A549 (cell line): ENCODE measurements at regions not wholly inside any gene's neighbourhood (a gene's known extent, or its start where the extent isn't known, plus 50 kb on each side); places are given as distances from the start of the nearest gene placed in this dataset.

ENCODE experiments used
- CBX8 ChIP-seq: fragments of 200-600 bp; sonication (generic); IDR thresholded peaks from 2 replicates; pipeline ENCODE4 v1.6.1; 2016
- CEBPB ChIP-seq, 2 experiments: fragments of >200 bp in 1 of 2; sonication (Bioruptor Twin) in 1 of 2; formaldehyde crosslinking in 1 of 2; IDR thresholded peaks; 2 replicates each; pipeline ENCODE4 v1.6.1; 2012 to 2016
- EP300 ChIP-seq, 2 experiments: fragments of >200 bp; sonication (Bioruptor Twin); formaldehyde crosslinking; IDR thresholded peaks; 2 replicates in 1 of 2; 3 replicates in 1 of 2; pipeline ENCODE4 v1.6.1; 2016 to 2017
- KDM1A ChIP-seq: fragments of 200-600 bp; sonication (generic); IDR thresholded peaks from 2 replicates; pipeline ENCODE4 v1.6.1; 2016; ENCODE audit warnings: low read depth, mild to moderate bottlenecking
- KDM5A ChIP-seq: fragments of 200-600 bp; sonication (generic); IDR thresholded peaks from 2 replicates; pipeline ENCODE4 v1.6.1; 2016; ENCODE audit warnings: antibody characterized with exemption, mild to moderate bottlenecking
- MYC ChIP-seq: IDR thresholded peaks from 2 replicates; pipeline ENCODE4 v1.6.1; 2012; ENCODE audit warnings: mild to moderate bottlenecking, inconsistent platforms, low read length, improper control_type of control experiment, borderline replicate concordance
- NPAS2 ChIP-seq: fragments of 250-450 bp; sonication (Bioruptor Pico); IDR thresholded peaks from 2 replicates; pipeline ENCODE4 v1.8.0; 2022; ENCODE audit warnings: mild to moderate bottlenecking, moderate library complexity, borderline replicate concordance
- POLR2A ChIP-seq: IDR thresholded peaks from 2 replicates; pipeline ENCODE4 v1.6.1; 2012; ENCODE audit warnings: mild to moderate bottlenecking, low read length
- RFX5 ChIP-seq: fragments of 450-650 bp; IDR thresholded peaks from 2 replicates; pipeline ENCODE4 v1.7.1; 2014; ENCODE audit warnings: antibody characterized with exemption, mild to moderate bottlenecking, moderate library complexity
- RNF2 ChIP-seq: fragments of 200-600 bp; sonication (generic); IDR thresholded peaks from 2 replicates; pipeline ENCODE4 v1.6.1; 2016; ENCODE audit warnings: low read depth, mild to moderate bottlenecking, antibody characterized with exemption, moderate library complexity, borderline replicate concordance
- TP53 ChIP-seq: fragments of 250-450 bp; sonication (Bioruptor Pico); IDR thresholded peaks from 2 replicates; pipeline ENCODE4 v1.5.0; 2021; ENCODE audit warnings: mild to moderate bottlenecking, moderate library complexity
- TF ChIP-seq, protein P1 (sequence below): fragments of 250-450 bp; sonication (Bioruptor Pico); IDR thresholded peaks from 2 replicates; pipeline ENCODE4 v1.5.0; 2020; ENCODE audit warnings: low read depth, mild to moderate bottlenecking, moderate library complexity
- TF ChIP-seq, protein P2 (sequence below): fragments of >200 bp; sonication (Bioruptor Twin); formaldehyde crosslinking; IDR thresholded peaks from 3 replicates; pipeline ENCODE4 v1.5.1; 2016
- TF ChIP-seq, protein P3 (sequence below): IDR thresholded peaks from 2 replicates; pipeline ENCODE4 v1.6.1; 2012

DNA sequence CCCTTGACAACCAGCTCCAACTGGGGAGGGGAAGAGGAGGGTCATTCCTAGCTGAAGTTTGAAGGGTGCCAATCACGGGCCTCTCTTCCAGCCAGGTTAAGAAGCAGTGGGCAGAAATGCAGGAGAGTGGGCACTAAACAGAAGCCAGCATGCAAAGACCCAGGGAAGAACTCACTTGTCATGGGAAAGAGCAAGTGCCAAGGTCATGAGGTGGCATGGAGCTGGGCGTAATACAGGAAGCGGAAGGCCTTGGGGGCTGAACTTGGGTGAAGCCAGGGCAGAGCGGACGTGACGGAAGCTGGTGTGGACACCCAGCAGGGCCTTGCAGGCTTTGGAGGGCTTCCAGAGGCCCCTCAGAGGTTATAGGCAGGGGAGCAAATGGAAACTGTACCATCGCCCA, 302.1 kb downstream of the MAF start:
- TF ChIP-seq RNF2 (no peak), NPAS2 (no peak), CEBPB (IDR thresholded peaks at IDR 0.05) (no peak), KDM5A (no peak), POLR2A (no peak), EP300 (IDR thresholded peaks at IDR 0.05) (no peak), MYC (no peak), KDM1A (no peak), RFX5 (no peak), TP53 (no peak), CBX8 (no peak)
- TF ChIP-seq, protein P1, sequence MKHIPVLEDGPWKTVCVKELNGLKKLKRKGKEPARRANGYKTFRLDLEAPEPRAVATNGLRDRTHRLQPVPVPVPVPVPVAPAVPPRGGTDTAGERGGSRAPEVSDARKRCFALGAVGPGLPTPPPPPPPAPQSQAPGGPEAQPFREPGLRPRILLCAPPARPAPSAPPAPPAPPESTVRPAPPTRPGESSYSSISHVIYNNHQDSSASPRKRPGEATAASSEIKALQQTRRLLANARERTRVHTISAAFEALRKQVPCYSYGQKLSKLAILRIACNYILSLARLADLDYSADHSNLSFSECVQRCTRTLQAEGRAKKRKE (CRISPR knock-in tag): no peak
- TF ChIP-seq, protein P2, sequence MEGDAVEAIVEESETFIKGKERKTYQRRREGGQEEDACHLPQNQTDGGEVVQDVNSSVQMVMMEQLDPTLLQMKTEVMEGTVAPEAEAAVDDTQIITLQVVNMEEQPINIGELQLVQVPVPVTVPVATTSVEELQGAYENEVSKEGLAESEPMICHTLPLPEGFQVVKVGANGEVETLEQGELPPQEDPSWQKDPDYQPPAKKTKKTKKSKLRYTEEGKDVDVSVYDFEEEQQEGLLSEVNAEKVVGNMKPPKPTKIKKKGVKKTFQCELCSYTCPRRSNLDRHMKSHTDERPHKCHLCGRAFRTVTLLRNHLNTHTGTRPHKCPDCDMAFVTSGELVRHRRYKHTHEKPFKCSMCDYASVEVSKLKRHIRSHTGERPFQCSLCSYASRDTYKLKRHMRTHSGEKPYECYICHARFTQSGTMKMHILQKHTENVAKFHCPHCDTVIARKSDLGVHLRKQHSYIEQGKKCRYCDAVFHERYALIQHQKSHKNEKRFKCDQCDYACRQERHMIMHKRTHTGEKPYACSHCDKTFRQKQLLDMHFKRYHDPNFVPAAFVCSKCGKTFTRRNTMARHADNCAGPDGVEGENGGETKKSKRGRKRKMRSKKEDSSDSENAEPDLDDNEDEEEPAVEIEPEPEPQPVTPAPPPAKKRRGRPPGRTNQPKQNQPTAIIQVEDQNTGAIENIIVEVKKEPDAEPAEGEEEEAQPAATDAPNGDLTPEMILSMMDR: no peak
- TF ChIP-seq, protein P3, sequence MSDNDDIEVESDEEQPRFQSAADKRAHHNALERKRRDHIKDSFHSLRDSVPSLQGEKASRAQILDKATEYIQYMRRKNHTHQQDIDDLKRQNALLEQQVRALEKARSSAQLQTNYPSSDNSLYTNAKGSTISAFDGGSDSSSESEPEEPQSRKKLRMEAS: no peak
